ENCODE measurements at regions not wholly inside any gene's neighbourhood (a gene's known extent, or its start where the extent isn't known, plus 50 kb on each side); places are given as distances from the start of the nearest gene placed in this dataset.

DNA sequence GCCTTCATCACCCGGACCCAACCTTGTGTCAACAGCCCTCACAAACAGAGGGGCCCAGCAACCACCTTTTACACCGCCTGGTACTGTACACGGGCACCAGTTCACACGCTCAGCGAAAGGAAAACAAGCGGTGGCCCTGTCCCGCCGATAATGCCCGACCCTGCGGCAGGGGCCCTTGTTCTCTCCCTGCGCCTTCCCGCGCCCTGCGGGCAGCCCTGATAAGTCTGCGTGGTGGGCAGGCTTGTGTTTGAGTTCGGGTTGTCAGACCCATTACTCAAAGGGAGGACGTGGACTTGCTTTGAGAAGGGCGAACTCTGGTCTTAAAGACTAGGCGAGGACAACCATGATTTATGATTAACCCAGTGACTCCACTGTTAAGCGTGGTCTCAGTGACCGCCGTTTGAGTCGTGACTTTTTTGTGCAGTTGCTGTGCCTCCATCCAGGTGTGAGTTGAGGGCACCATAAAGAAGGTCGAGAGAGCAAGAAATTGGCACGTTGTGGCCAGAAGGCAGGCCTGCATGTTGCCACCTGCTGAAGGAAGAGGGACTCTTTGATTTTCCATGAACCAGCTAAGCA lies 167.4 kb upstream of the GATA6 start (continued):
- TF ChIP-seq, protein P1, sequence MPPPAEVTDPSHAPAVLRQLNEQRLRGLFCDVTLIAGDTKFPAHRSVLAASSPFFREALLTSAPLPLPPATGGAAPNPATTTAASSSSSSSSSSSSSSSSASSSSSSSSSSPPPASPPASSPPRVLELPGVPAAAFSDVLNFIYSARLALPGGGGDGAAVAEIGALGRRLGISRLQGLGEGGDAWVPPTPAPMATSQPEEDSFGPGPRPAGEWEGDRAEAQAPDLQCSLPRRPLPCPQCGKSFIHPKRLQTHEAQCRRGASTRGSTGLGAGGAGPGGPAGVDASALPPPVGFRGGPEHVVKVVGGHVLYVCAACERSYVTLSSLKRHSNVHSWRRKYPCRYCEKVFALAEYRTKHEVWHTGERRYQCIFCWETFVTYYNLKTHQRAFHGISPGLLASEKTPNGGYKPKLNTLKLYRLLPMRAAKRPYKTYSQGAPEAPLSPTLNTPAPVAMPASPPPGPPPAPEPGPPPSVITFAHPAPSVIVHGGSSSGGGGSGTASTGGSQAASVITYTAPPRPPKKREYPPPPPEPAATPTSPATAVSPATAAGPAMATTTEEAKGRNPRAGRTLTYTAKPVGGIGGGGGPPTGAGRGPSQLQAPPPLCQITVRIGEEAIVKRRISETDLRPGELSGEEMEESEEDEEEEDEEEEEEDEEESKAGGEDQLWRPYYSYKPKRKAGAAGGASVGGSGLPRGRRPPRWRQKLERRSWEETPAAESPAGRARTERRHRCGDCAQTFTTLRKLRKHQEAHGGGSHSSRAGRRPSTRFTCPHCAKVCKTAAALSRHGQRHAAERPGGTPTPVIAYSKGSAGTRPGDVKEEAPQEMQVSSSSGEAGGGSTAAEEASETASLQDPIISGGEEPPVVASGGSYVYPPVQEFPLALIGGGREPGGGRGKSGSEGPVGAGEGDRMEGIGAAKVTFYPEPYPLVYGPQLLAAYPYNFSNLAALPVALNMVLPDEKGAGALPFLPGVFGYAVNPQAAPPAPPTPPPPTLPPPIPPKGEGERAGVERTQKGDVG (CRISPR knock-in tag; IDR thresholded peaks at IDR 0.05; ENCODE audit: borderline replicate concordance) = peak; percentile 72; the same call in 1 of the 2 replicates
- TF ChIP-seq, protein P2, sequence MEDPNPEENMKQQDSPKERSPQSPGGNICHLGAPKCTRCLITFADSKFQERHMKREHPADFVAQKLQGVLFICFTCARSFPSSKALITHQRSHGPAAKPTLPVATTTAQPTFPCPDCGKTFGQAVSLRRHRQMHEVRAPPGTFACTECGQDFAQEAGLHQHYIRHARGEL (CRISPR knock-in tag; IDR thresholded peaks at IDR 0.05) = no peak
- TF ChIP-seq ZNF746 (CRISPR knock-in tag; IDR thresholded peaks at IDR 0.05) (peak; percentile 79), SOX13 (IDR thresholded peaks at IDR 0.05) (no peak; the same call in 1 of the 2 replicates), SOX13 (CRISPR knock-in tag; conservative IDR thresholded peaks at IDR 0.05 in 1 of 2, IDR thresholded peaks at IDR 0.05 in 1 of 2) (peak in 1 of 2 experiments; percentile 44; a peak in 2 of 4 replicates), KDM6A (CRISPR knock-in tag; IDR thresholded peaks at IDR 0.05; ENCODE audit: low read depth) (peak; percentile 61; the same call in 1 of the 2 replicates), ZNF691 (CRISPR knock-in tag; IDR thresholded peaks at IDR 0.05; ENCODE audit: borderline replicate concordance, low read depth) (0 out of 2 replicates have a peak, but pooled peaks have one; percentile 42), ATF7 (IDR thresholded peaks at IDR 0.05) (no peak), ATF7 (CRISPR knock-in tag; IDR thresholded peaks at IDR 0.05) (peak; percentile 45; the same call in 1 of the 2 replicates), ZNF781 (CRISPR knock-in tag; IDR thresholded peaks at IDR 0.05; ENCODE audit: borderline replicate concordance, not compliant biosample characterization) (peak; percentile 77), AHR (CRISPR knock-in tag; IDR thresholded peaks at IDR 0.05) (peak; percentile 64; the same call in 1 of the 2 replicates), KDM2A (CRISPR knock-in tag; IDR thresholded peaks at IDR 0.05; ENCODE audit: borderline replicate concordance, low read depth) (0 out of 2 replicates have a peak, but pooled peaks have one; percentile 17), ZNF629 (CRISPR knock-in tag; conservative IDR thresholded peaks at IDR 0.05) (peak; percentile 72), E2F1 (CRISPR knock-in tag; IDR thresholded peaks at IDR 0.05) (peak; percentile 87), ZNF619 (CRISPR knock-in tag; IDR thresholded peaks at IDR 0.05) (peak; percentile 48; the same call in 1 of the 2 replicates)
- TF ChIP-seq, protein P3, sequence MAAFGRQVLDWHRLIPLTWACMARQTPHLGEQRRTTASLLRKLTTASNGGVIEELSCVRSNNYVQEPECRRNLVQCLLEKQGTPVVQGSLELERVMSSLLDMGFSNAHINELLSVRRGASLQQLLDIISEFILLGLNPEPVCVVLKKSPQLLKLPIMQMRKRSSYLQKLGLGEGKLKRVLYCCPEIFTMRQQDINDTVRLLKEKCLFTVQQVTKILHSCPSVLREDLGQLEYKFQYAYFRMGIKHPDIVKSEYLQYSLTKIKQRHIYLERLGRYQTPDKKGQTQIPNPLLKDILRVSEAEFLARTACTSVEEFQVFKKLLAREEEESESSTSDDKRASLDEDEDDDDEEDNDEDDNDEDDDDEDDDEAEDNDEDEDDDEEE (CRISPR knock-in tag; IDR thresholded peaks at IDR 0.05) = no peak
- TF ChIP-seq, protein P4, sequence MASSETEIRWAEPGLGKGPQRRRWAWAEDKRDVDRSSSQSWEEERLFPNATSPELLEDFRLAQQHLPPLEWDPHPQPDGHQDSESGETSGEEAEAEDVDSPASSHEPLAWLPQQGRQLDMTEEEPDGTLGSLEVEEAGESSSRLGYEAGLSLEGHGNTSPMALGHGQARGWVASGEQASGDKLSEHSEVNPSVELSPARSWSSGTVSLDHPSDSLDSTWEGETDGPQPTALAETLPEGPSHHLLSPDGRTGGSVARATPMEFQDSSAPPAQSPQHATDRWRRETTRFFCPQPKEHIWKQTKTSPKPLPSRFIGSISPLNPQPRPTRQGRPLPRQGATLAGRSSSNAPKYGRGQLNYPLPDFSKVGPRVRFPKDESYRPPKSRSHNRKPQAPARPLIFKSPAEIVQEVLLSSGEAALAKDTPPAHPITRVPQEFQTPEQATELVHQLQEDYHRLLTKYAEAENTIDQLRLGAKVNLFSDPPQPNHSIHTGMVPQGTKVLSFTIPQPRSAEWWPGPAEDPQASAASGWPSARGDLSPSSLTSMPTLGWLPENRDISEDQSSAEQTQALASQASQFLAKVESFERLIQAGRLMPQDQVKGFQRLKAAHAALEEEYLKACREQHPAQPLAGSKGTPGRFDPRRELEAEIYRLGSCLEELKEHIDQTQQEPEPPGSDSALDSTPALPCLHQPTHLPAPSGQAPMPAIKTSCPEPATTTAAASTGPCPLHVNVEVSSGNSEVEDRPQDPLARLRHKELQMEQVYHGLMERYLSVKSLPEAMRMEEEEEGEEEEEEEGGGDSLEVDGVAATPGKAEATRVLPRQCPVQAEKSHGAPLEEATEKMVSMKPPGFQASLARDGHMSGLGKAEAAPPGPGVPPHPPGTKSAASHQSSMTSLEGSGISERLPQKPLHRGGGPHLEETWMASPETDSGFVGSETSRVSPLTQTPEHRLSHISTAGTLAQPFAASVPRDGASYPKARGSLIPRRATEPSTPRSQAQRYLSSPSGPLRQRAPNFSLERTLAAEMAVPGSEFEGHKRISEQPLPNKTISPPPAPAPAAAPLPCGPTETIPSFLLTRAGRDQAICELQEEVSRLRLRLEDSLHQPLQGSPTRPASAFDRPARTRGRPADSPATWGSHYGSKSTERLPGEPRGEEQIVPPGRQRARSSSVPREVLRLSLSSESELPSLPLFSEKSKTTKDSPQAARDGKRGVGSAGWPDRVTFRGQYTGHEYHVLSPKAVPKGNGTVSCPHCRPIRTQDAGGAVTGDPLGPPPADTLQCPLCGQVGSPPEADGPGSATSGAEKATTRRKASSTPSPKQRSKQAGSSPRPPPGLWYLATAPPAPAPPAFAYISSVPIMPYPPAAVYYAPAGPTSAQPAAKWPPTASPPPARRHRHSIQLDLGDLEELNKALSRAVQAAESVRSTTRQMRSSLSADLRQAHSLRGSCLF (CRISPR knock-in tag; IDR thresholded peaks at IDR 0.05; ENCODE audit: borderline replicate concordance) = no peak
